Uterus (tissue), 2 donors: ENCODE measurements at regions not wholly inside any gene's neighbourhood (a gene's known extent, or its start where the extent isn't known, plus 50 kb on each side); places are given as distances from the start of the nearest gene placed in this dataset.

Experiments used
- CTCF ChIP-seq, 4 experiments: fragments of 200-600 bp in 2 of 4; fragments of 450-650 bp in 2 of 4; sonication (generic) in 2 of 4; IDR thresholded peaks; one replicate each; pipeline ENCODE4 v1.5.1; 2016 to 2019; ENCODE audit warnings: antibody characterized with exemption in 4 of 4, mild to moderate bottlenecking in 2 of 4, moderate library complexity in 1 of 4
- POLR2A ChIP-seq, 2 donors: fragments of 450-650 bp; IDR thresholded peaks; one replicate each; pipeline ENCODE4 v1.6.1; 2016; ENCODE audit warnings: antibody characterized with exemption in 2 of 2, mild to moderate bottlenecking in 1 of 2, moderate library complexity in 1 of 2

- TF ChIP-seq POLR2A (IDR thresholded peaks at IDR 0.05) (no peak), CTCF (IDR thresholded peaks at IDR 0.05) (no peak)
Measured at GRCh38 chr11:109121173-109121932, 300.6 kb upstream of the C11orf87 start.
